Trophoblast cell (in vitro differentiated cells and primary cell): ENCODE measurements at regions not wholly inside any gene's neighbourhood (a gene's known extent, or its start where the extent isn't known, plus 50 kb on each side); places are given as distances from the start of the nearest gene placed in this dataset.

Experiments
- DNase-seq, 2 donors: peaks; one replicate each; pipeline ENCODE4 v3.0.0-alpha.2; 2016
- H2AFZ ChIP-seq: 2 replicates; pipeline ENCODE4 v1.6.1; 2013; ENCODE audit warnings: low read length, moderate library complexity, mild to moderate bottlenecking; ENCODE audit not compliant: insufficient read depth, poor library complexity
- H2AK5ac ChIP-seq: 2 replicates; pipeline ENCODE4 v1.6.1; 2013; ENCODE audit warnings: mild to moderate bottlenecking, low read length
- H2BK120ac ChIP-seq: 2 replicates; pipeline ENCODE4 v1.6.1; 2013; ENCODE audit warnings: low read length, mild to moderate bottlenecking, moderate library complexity; ENCODE audit not compliant: insufficient read depth, poor library complexity
- H2BK12ac ChIP-seq: 2 replicates; pipeline ENCODE4 v1.6.1; 2013; ENCODE audit warnings: mild to moderate bottlenecking, low read length, moderate library complexity
- H2BK5ac ChIP-seq: 2 replicates; pipeline ENCODE4 v1.6.1; 2013; ENCODE audit warnings: low read length, low read depth, moderate library complexity, mild to moderate bottlenecking; ENCODE audit not compliant: poor library complexity
- H3K14ac ChIP-seq: 2 replicates; pipeline ENCODE4 v1.6.1; 2013; ENCODE audit warnings: mild to moderate bottlenecking, low read length
- H3K18ac ChIP-seq: 2 replicates; pipeline ENCODE4 v1.6.1; 2013; ENCODE audit warnings: mild to moderate bottlenecking, low read length
- H3K23ac ChIP-seq: 2 replicates; pipeline ENCODE4 v1.6.1; 2013; ENCODE audit warnings: low read length
- H3K27ac ChIP-seq: 2 replicates; pipeline ENCODE4 v1.5.1; 2013; ENCODE audit warnings: low read depth, mild to moderate bottlenecking, inconsistent platforms, low read length, moderate library complexity
- H3K27me3 ChIP-seq: 2 replicates; pipeline ENCODE4 v1.6.1; 2013; ENCODE audit warnings: inconsistent platforms, mild to moderate bottlenecking, low read length, moderate library complexity; ENCODE audit not compliant: insufficient read depth
- H3K36me3 ChIP-seq, 2 experiments: 1 replicate in 1 of 2; 2 replicates in 1 of 2; pipeline ENCODE4 v1.6.1; 2013; ENCODE audit warnings: low read length in 2 of 2, mild to moderate bottlenecking in 2 of 2, moderate library complexity in 1 of 2; ENCODE audit not compliant: insufficient read depth in 2 of 2, control insufficient read depth in 1 of 2
- H3K4ac ChIP-seq: 2 replicates; pipeline ENCODE4 v1.6.1; 2013; ENCODE audit warnings: low read depth, mild to moderate bottlenecking, low read length, moderate library complexity
- H3K4me1 ChIP-seq, 2 experiments: 1 replicate in 1 of 2; 2 replicates in 1 of 2; pipeline ENCODE4 v1.6.1; 2013; ENCODE audit warnings: low read length in 2 of 2, mild to moderate bottlenecking in 2 of 2, moderate library complexity in 1 of 2; ENCODE audit not compliant: insufficient read depth in 2 of 2, control insufficient read depth in 1 of 2
- H3K4me2 ChIP-seq: 2 replicates; pipeline ENCODE4 v1.6.1; 2013; ENCODE audit warnings: inconsistent platforms, mild to moderate bottlenecking, low read length, moderate library complexity
- H3K4me3 ChIP-seq: 2 replicates; pipeline ENCODE4 v1.5.1; 2013; ENCODE audit warnings: mild to moderate bottlenecking, low read depth, low read length, inconsistent platforms
- H3K79me1 ChIP-seq: one replicate; pipeline ENCODE4 v1.6.1; 2013; ENCODE audit warnings: low read length
- H3K79me2 ChIP-seq: 2 replicates; pipeline ENCODE4 v1.6.1; 2013; ENCODE audit warnings: low read length, mild to moderate bottlenecking; ENCODE audit not compliant: control insufficient read depth, insufficient read depth, poor library complexity
- H3K9ac ChIP-seq: 2 replicates; pipeline ENCODE4 v1.6.1; 2013; ENCODE audit warnings: mild to moderate bottlenecking, low read length
- H3K9me3 ChIP-seq: 2 replicates; pipeline ENCODE4 v1.6.1; 2013; ENCODE audit warnings: low read depth, mild to moderate bottlenecking, control low read depth, inconsistent platforms, low read length; ENCODE audit not compliant: insufficient read depth
- H4K12ac ChIP-seq: 2 replicates; pipeline ENCODE4 v1.6.1; 2013; ENCODE audit warnings: low read depth, mild to moderate bottlenecking, low read length, moderate library complexity
- H4K8ac ChIP-seq: 2 replicates; pipeline ENCODE4 v1.6.1; 2013; ENCODE audit warnings: low read depth, mild to moderate bottlenecking, low read length, moderate library complexity
- H4K91ac ChIP-seq: one replicate; pipeline ENCODE4 v1.6.1; 2013; ENCODE audit warnings: low read depth, mild to moderate bottlenecking, low read length, moderate library complexity
- WGBS: extraction: QIAGEN DNeasy Blood & Tissue Kit; methylation state at CpG from one replicate; pipeline ENCODE4 v1.1.7; 2013; ENCODE audit warnings: missing lambda C conversion rate; ENCODE audit not compliant: insufficient read length, insufficient coverage; ENCODE audit errors: extremely low coverage; 5-methylcytosine and 5-hydroxymethylcytosine counted together

- Histone ChIP-seq H2AK5ac (peak overlapping the region; percentile 80), H3K9ac (no peak overlapping the region), H2AFZ (no peak overlapping the region), H3K14ac (peak overlapping the region; percentile 58), H4K91ac (no peak overlapping the region), H3K4me3 (no peak overlapping the region), H2BK120ac (peak overlapping the region; percentile 62), H3K79me1 (peaks cover 4% of the 10 kb centered on the region), H3K4ac (no peak overlapping the region), H3K27me3 (no peaks in the 10 kb centered on the region), H4K12ac (no peak overlapping the region), H3K36me3 (peaks cover 0 to 1% of the 10 kb centered on the region in 2 experiments), H3K79me2 (no peaks in the 10 kb centered on the region), H3K4me1 (peaks cover 2 to 3% of the 10 kb centered on the region in 2 experiments), H3K27ac (no peak overlapping the region), H2BK12ac (peak overlapping the region; percentile 77), H2BK5ac (no peak overlapping the region), H3K23ac (no peak overlapping the region), H4K8ac (no peak overlapping the region), H3K18ac (no peak overlapping the region), H3K4me2 (no peak overlapping the region), H3K9me3 (no peaks in the 10 kb centered on the region)
- no peak for DNase-seq
- no CpG with 5 or more reads among the region's 3 CpGs for WGBS
Measured at GRCh38 chr1:81600878-81601622, 199.7 kb upstream of the ADGRL2 start.

DNA sequence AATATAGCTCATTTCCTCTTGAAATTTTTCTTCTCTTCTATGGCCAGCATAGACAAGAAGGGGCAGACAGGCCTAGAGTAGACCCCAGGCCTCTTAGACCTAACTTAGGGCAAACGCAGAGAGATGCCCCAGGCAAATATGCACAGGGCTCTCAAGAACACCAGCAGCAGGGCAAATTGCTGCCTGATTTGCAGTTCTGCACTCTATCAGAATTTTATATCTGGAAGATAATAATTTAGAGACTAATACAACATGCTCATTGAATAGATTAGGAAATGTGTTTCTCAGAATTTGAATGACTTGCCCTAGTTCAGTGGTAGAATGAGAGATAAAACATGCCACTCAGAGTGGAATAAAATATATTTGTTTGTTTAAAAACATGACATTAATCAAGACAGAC lies 200.4 kb upstream of the ADGRL2 start:
- H2BK5ac ChIP-seq, result no peak overlapping the region

GRCh38 chr1:81598623-81599022 lies 202.1 kb upstream of the ADGRL2 start:
- Histone ChIP-seq H2AFZ (no peak overlapping the region), H3K4ac (no peak overlapping the region), H3K27ac (no peak overlapping the region), H2BK12ac (no peak overlapping the region), H3K4me1 (peaks cover 0 to 2% of the 10 kb centered on the region in 2 experiments), H3K9ac (no peak overlapping the region), H3K79me1 (peaks cover 2% of the 10 kb centered on the region), H3K4me2 (no peak overlapping the region), H3K27me3 (no peaks in the 10 kb centered on the region), H3K14ac (no peak overlapping the region), H2BK5ac (no peak overlapping the region), H4K12ac (no peak overlapping the region), H2BK120ac (no peak overlapping the region), H3K18ac (no peak overlapping the region), H3K23ac (no peak overlapping the region), H4K91ac (no peak overlapping the region), H2AK5ac (no peak overlapping the region), H3K9me3 (no peaks in the 10 kb centered on the region), H3K36me3 (peaks cover 0 to 1% of the 10 kb centered on the region in 2 experiments), H3K79me2 (no peaks in the 10 kb centered on the region), H3K4me3 (no peak overlapping the region), H4K8ac (no peak overlapping the region)
- DNase-seq, result no peak
- WGBS, result no CpG with 5 or more reads among the region's 4 CpGs

More for the DNA sequence above, 200.4 kb upstream of the ADGRL2 start:
- no peak overlapping the region for H2AK5ac ChIP-seq
- H2AFZ ChIP-seq, result no peak overlapping the region
- peaks cover 4% of the 10 kb centered on the region for H3K79me1 ChIP-seq
- H3K27ac ChIP-seq, result no peak overlapping the region
- no peak overlapping the region for H2BK12ac ChIP-seq
- no peak overlapping the region for H2BK120ac ChIP-seq
- no peak overlapping the region for H4K8ac ChIP-seq
- no peak overlapping the region for H3K4me2 ChIP-seq
- no CpG with 5 or more reads among the region's 1 CpG for WGBS
- no peak overlapping the region for H3K4me3 ChIP-seq
- H3K9me3 ChIP-seq, result no peaks in the 10 kb centered on the region
- peaks cover 2 to 3% of the 10 kb centered on the region in 2 experiments for H3K4me1 ChIP-seq
- no peak overlapping the region for H3K4ac ChIP-seq
- H3K18ac ChIP-seq, result no peak overlapping the region
- H3K23ac ChIP-seq, result no peak overlapping the region
- H3K79me2 ChIP-seq, result no peaks in the 10 kb centered on the region
- peaks cover 0 to 1% of the 10 kb centered on the region in 2 experiments for H3K36me3 ChIP-seq
- no peaks in the 10 kb centered on the region for H3K27me3 ChIP-seq
- H4K91ac ChIP-seq, result no peak overlapping the region
- no peak overlapping the region for H4K12ac ChIP-seq
- H3K14ac ChIP-seq, result no peak overlapping the region
- no peak for DNase-seq
- no peak overlapping the region for H3K9ac ChIP-seq

GRCh38 chr1:81597720-81598426 lies 202.9 kb upstream of the ADGRL2 start:
- Histone ChIP-seq H2BK120ac (no peak overlapping the region), H3K27me3 (no peaks in the 10 kb centered on the region), H3K4me2 (no peak overlapping the region), H3K4ac (no peak overlapping the region), H4K12ac (no peak overlapping the region), H3K4me1 (peaks cover 0 to 2% of the 10 kb centered on the region in 2 experiments), H3K9ac (no peak overlapping the region), H3K4me3 (no peak overlapping the region), H2AFZ (no peak overlapping the region), H3K23ac (no peak overlapping the region), H3K36me3 (peaks cover 0 to 1% of the 10 kb centered on the region in 2 experiments), H2BK5ac (no peak overlapping the region), H3K27ac (no peak overlapping the region), H3K79me1 (peaks cover 2% of the 10 kb centered on the region), H4K8ac (no peak overlapping the region), H3K18ac (no peak overlapping the region), H2BK12ac (no peak overlapping the region), H4K91ac (no peak overlapping the region), H2AK5ac (no peak overlapping the region), H3K14ac (no peak overlapping the region), H3K79me2 (no peaks in the 10 kb centered on the region), H3K9me3 (no peaks in the 10 kb centered on the region)
- no peak for DNase-seq
- WGBS, result no CpG with 5 or more reads among the region's 3 CpGs
